ENCODE measurements at regions not wholly inside any gene's neighbourhood (a gene's known extent, or its start where the extent isn't known, plus 50 kb on each side); places are given as distances from the start of the nearest gene placed in this dataset.

DNA sequence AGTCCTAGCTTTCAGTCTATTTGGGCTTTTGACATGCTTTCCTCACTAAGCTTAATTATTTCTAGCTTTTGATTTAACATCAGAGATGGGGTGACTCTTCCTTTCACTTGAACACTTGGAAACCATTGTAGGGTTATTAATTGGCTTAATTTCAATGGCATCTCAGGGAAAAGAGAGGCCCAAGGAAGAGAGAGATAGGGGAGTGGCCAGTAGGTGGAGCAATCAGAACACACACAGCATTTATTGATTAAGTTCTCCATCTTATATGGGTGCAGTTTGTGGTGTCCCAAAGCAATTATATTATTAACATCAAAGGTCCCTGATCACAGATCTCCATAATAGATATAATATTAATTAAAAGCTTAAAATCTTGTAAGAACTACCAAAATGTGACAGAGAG, 1466.1 kb upstream of the SEL1L start:
- TF ChIP-seq POLR2AphosphoS5 (IDR thresholded peaks at IDR 0.05; ENCODE audit: low read depth): no peak
- TF ChIP-seq, protein P1, sequence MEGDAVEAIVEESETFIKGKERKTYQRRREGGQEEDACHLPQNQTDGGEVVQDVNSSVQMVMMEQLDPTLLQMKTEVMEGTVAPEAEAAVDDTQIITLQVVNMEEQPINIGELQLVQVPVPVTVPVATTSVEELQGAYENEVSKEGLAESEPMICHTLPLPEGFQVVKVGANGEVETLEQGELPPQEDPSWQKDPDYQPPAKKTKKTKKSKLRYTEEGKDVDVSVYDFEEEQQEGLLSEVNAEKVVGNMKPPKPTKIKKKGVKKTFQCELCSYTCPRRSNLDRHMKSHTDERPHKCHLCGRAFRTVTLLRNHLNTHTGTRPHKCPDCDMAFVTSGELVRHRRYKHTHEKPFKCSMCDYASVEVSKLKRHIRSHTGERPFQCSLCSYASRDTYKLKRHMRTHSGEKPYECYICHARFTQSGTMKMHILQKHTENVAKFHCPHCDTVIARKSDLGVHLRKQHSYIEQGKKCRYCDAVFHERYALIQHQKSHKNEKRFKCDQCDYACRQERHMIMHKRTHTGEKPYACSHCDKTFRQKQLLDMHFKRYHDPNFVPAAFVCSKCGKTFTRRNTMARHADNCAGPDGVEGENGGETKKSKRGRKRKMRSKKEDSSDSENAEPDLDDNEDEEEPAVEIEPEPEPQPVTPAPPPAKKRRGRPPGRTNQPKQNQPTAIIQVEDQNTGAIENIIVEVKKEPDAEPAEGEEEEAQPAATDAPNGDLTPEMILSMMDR (IDR thresholded peaks at IDR 0.05; ENCODE audit: insufficient read depth, low read length): no peak
- TF ChIP-seq, protein P2, sequence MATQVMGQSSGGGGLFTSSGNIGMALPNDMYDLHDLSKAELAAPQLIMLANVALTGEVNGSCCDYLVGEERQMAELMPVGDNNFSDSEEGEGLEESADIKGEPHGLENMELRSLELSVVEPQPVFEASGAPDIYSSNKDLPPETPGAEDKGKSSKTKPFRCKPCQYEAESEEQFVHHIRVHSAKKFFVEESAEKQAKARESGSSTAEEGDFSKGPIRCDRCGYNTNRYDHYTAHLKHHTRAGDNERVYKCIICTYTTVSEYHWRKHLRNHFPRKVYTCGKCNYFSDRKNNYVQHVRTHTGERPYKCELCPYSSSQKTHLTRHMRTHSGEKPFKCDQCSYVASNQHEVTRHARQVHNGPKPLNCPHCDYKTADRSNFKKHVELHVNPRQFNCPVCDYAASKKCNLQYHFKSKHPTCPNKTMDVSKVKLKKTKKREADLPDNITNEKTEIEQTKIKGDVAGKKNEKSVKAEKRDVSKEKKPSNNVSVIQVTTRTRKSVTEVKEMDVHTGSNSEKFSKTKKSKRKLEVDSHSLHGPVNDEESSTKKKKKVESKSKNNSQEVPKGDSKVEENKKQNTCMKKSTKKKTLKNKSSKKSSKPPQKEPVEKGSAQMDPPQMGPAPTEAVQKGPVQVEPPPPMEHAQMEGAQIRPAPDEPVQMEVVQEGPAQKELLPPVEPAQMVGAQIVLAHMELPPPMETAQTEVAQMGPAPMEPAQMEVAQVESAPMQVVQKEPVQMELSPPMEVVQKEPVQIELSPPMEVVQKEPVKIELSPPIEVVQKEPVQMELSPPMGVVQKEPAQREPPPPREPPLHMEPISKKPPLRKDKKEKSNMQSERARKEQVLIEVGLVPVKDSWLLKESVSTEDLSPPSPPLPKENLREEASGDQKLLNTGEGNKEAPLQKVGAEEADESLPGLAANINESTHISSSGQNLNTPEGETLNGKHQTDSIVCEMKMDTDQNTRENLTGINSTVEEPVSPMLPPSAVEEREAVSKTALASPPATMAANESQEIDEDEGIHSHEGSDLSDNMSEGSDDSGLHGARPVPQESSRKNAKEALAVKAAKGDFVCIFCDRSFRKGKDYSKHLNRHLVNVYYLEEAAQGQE (IDR thresholded peaks at IDR 0.05; ENCODE audit: insufficient replicate concordance, low read depth): no peak
